HG03159 (cell line): ENCODE measurements at regions not wholly inside any gene's neighbourhood (a gene's known extent, or its start where the extent isn't known, plus 50 kb on each side); places are given as distances from the start of the nearest gene placed in this dataset.
"Not testable (repeated sequence)": the region's sequence is repeated elsewhere in the genome, so short reads cannot be mapped to it uniquely, and the experiment has no call there.

Source experiments
- ATAC-seq: cut with Tn5 transposase; IDR thresholded peaks from one replicate; pipeline ENCODE4 v1.9.1; 2021; ENCODE audit warnings: mild to moderate bottlenecking, moderate library complexity; ENCODE audit not compliant: unreplicated experiment

DNA sequence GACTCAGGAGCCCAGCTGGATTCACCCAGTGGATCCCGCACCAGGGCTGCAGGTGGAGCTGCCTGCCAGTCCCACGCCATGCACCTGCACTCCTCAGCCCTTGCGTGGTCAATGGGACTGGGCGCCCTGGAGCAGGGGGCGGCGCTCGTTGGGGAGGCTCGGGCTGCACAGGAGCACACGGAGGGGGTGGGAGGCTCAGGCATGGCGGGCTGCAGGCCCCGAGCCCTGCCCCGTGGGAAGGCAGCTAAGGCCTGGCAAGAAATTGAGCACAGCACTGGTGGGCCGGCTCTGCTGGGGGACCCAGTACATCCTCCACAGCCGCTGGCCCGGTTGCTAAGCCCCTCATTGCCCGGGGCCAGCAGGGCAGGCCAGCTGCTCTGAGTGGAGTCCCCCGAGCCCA lies 90.3 kb downstream of the DLEU7 start:
- not testable (repeated sequence) for ATAC-seq

DNA sequence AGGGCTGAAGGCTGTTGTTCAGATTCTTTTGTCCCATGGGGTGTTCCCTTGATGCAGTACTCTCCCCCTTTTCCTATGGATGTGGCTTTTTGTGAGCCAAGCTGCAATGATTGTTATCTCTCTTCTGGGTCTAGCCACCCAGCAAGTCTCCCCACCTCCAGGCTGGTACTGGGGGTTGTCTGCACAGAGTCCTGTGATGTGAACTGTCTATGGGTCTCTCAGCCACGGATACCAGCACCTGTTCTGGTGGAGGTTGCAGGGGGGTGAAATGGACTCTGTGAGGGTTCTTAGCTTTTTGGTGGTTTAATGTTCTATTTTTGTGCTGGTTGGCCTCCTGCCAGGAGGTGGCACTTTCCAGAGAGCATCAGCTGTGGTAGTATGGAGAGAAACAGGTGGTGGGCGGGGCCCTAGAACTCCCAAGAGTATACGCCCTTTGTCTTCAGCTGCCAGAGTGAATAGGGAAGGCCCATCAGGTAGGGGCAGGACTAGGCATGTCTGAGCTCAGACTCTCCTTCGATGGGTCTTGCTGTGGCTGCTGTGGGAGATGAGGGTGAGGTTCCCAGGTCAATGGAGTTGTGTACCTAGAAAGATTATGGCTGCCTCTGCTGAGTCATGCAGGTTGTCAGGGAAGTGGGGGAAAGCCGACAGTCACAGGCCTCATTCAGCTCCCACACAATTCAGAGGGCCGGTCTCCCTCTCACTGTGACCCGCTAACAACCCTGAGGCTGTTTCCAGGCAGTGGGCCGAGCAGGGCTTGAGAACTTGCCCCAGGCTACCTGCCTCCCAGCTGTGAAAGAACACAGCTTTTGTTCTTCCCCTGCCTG lies 87.4 kb downstream of the DLEU7 start:
- not testable (repeated sequence) for ATAC-seq

DNA sequence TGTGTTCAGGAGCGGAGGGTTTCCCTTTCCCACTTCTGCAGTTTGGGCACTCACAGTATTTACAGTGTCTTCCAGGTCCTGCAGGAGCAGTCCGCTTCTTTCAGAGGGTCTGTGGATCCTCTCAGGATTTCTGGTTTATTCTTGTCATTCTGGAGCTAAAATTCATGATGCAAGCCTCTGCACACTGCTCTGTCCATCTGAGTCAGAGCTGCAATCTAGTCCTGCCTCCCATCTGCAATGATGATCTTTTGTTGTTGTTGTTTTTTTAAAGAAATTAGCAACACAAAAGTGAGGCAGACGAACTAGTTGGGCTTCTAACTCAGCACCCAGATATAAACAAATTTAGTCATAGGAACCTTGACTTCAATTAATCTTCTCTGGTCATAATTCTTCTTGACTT lies 86.5 kb downstream of the DLEU7 start:
- no peak for ATAC-seq

DNA sequence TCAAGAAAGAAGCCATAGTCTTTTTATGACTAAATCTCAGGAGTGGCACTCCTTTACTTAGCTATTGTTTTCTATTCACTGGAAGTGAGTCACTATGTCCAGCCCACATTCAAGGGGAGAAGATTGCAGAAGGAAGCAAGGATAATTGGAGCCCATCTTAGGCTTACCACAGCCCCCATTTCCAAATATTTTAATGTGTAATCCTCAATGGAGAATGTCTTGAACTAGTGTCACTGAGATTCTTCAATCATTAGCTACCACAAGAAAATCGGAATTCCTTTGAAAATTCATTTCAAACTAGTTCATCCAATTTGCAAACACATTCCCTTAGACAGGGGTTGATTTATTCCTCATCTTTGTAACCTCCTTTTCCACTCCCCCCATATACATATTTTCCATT lies 84.7 kb downstream of the DLEU7 start:
- ATAC-seq = no peak

DNA sequence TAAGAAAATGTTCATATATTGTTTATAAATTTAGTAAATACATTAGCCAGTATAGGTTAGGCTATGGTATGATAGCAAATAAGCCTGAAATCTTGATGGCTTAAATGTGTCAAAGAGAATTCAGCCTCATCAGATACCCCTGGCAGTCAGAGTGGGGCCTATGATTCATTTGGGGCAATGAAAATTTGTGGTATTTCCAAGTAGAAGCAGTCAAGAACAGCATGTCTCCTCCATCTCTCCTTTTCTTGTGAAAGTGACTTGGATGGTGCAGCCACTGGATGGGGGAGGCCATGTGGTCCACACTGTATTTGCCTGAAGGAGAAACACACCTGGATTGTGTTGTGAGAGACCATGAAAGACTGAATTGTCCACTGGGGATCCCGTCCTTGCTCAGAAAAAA lies 82.7 kb downstream of the DLEU7 start:
- ATAC-seq = no peak

DNA sequence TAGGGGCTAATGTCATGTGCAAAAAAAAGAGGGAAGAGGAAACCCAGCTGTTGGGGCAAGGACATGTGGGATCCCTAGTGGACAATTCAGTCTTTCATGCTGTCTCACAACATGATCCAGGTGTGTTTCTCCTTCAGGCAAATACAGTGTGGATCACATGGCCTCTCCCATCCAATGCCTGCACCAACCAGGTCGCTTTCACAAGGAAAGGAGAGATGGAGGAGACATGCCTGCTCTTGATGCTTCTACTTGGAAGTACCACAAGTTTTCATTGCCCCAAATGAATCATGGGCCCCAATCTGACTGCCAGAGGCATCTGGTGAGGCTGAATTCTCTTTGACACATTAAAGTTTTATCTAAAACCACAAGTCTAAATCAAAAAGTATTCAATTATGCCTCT lies 82.1 kb downstream of the DLEU7 start:
- no peak for ATAC-seq

DNA sequence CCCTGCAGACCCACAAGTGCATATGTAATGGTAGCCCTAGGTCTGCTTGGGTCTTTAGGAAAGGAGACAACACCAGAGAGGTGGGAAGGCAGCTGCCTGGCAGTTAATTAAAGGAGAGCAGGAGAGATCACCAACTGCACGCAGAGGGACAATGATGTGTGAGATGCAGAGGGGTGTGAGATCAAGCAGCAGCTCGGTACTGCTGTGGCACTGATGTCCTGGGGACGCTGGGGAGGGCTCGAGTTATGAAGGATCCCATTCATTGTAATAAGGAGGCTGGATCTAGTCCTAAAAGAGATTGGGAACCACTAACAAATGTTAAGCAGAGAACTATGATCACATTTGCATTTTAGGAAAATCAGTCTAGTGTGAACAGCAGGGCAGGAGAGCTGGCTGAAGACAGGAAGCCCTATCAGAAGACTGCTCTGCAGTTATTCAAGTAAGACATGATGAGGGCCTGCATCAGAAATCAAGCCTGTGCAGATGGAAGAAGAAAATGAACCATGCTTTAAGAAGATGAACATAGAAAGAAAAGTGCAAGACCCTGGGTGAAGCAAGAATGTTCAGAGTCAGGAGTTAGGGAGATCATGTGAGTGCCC lies 80.4 kb downstream of the DLEU7 start:
- no peak for ATAC-seq

DNA sequence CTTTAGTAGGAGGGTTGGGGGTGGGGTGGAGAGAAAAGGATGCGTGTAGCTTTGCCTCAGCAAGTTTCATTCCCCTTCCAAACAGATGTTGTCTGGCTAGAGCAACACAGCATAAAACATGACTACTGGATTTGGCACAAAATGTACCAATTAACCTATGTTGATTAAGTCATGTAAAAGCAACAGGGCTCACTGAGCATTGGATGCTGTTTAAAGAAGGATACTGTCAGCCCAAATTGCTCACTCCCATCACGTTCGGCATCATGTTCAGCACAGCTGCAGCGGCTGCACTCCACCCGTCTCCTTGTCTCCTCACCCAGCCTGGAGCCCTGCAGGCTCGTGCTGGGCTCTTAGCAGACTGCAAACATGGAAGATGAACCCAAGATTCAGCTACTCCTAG lies 77.5 kb downstream of the DLEU7 start:
- no peak for ATAC-seq

DNA sequence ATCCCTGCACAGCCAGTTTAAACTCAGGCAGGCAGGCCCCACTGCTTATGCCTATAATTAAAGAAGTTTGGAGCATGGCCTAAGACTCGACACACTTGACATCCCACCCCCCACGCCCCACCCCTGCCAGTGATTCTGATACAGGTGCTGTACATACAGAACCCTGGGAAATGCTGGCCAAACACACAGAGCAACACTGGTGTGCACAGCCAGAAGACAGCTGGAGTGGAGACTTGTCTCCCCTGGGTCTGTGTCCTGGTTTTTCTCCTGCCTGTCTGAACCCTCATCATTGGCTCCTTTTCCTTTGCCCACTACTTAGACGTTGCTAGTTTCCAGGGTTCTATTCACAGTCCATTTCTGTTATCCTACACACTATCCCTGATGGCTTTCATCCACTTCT lies 76.8 kb downstream of the DLEU7 start:
- ATAC-seq = no peak

DNA sequence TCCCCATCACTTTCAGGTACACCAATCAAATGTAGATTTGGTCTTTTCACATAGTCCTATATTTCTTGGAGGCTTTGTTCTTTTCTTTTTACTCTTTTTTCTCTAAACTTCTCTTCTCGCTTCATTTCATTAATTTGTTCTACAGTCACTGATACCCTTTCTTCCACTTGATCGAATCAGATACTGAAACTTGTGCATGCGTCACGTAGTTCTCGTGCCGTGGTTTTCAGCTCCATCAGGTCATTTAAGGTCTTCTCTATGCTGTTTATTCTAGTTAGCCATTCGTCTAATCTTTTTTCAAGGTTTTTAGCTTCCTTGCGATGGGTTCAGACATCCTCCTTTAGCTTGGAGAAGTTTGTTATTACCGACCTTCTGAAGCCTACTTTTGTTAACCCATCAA lies 70.6 kb downstream of the DLEU7 start:
- ATAC-seq = not testable (repeated sequence)
